T-helper 2 cell treated with Interferon-gamma antibody and Interleukin-4, amounts not matched to agents 100 ng/mL and 5 ng/mL, for 36 hours (primary cell): ENCODE measurements at regions not wholly inside any gene's neighbourhood (a gene's known extent, or its start where the extent isn't known, plus 50 kb on each side); places are given as distances from the start of the nearest gene placed in this dataset.
"Not testable (repeated sequence)": the region's sequence is repeated elsewhere in the genome, so short reads cannot be mapped to it uniquely, and the experiment has no call there.

ENCODE experiments used
- intact Hi-C: fragments of 100-400 bp; cut with micrococcal nuclease; formaldehyde crosslinking; loops from one replicate; pipeline ENCODE4 v1.15.1; 2023

GRCh38 chr6:14216946-14217684, 99.5 kb downstream of the CD83 start:
- intact Hi-C loops, result loop anchor here (2.0 to 10.0 kb wide), 4 partner anchors 60 to 1408 kb away; no protein-coding TSS in a partner anchor

DNA sequence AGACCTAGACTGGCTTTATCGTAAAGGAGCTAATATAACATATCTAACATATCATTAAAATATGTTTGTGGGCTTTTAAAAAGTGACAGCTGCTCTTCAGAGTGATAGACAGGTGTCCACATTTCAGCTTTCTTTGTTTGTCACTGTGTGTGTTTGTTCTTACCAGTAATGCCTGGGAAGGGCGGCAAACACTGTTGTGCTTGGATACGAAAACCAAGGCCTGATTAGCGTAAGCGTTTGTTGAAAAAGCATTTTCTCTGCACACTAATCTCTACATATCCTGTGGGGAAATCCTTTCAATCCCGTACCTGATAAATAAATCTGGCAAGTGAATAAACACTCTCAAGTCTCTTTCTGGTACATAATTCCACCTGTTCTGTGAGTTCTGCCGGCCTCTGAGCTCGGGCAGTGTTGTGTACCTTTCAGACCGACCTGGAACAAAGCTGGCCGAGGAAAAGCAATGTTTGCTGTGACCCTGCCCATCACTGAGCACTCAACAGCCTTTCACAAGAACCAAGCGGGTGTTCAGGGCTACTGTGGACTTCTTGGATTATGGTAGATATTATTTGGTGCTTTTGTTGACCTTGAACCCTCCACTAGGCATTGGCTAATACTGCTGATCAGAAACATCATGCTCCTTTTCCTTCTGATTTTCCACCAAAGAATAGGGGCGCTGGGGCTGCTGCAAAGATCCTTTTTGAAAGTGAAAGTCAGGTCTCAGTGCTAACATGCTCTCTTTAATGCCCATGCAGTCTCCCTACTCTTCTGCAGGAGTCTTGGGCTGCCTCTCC, 100.4 kb downstream of the CD83 start:
- intact Hi-C loops, result loop anchor here (2.0 to 10.0 kb wide), 4 partner anchors 59 to 1407 kb away; no protein-coding TSS in a partner anchor

DNA sequence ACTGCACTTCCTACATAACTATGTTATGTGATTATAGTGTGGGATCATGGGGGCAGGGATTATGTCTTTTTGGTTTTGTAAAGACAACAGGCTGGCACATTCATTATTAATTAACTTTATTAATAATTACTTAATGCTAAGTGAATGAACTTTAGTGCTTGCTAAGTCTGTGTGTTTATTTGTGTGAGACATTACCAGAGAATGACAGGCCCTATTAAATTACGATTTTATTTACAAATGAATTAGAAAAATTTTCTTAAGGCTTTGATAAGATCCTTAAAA, 100.9 kb downstream of the CD83 start:
- intact Hi-C loops, result loop anchor here (10.0 kb wide), 3 partner anchors 416 to 1406 kb away; no protein-coding TSS in a partner anchor

DNA sequence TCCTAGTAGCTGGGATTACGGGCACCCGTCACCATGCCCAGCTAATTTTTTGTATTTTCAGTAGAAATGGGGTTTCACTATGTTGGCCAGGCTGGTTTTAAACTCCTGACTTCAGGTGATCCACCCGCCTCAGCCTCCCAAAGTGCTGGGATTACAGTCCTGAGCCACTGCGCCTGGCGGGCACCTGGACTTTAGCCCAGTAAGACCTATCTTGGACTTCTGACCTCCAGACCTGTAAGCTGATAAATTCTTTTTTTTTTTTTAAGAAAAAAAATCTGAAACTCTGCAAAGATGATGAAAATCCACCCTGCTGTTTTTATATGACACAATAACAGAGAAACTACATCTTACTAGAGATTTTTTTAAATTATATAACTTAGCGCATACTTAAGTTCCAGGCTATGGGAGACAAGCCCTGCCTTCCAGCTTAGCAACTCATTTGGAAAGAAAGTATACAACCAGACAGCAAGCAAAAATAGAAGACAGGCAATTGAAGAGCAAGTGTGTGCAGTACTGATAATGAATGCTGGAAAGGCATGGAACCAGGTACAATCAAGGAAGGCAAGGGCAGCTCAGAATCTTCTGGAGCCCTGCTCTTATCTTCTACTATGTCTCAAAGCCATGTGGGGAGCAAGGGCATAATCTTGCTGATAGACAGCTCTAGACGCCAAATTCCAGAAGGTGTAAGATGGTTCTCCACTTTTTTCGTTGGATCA, 104.2 kb downstream of the CD83 start:
- intact Hi-C loops, result no loop called here

GRCh38 chr6:14222956-14223355, 105.4 kb downstream of the CD83 start:
- intact Hi-C loops, result no loop called here

- intact Hi-C loops, result no loop called here
Measured at GRCh38 chr6:14224359-14225103, 107.0 kb downstream of the CD83 start.

DNA sequence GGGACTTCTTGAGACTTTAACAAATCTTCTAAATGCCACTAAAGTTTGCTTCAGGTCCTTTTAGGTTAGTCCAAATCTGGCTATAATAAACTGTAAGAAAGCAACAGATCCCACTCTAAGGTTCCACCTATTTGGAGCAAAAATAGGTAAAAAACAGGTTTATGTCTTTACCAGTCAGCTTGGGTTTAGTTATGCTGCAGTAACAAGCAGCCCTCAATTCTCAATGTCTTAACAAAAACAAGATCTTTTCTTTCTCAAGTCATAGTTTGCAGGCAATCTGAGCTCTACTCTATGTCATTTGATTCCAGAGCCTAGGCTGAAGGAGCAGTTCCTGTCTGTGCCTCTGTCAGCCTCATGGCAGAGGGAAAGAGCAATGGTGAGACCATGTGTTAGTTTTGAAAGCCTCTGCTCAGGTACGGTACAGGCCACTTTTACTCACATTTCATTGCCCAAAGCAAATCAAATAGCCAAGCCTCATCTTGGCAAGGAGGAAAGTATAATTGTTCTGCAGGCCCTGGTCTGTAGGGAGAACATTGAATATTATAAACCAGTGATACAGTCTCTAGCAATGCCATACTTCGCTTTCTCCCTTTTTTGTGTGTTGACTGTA, 108.6 kb downstream of the CD83 start:
- intact Hi-C loops, result no loop called here

- intact Hi-C loops, result no loop called here
Measured at GRCh38 chr6:14228571-14228970, 111.0 kb downstream of the CD83 start.

DNA sequence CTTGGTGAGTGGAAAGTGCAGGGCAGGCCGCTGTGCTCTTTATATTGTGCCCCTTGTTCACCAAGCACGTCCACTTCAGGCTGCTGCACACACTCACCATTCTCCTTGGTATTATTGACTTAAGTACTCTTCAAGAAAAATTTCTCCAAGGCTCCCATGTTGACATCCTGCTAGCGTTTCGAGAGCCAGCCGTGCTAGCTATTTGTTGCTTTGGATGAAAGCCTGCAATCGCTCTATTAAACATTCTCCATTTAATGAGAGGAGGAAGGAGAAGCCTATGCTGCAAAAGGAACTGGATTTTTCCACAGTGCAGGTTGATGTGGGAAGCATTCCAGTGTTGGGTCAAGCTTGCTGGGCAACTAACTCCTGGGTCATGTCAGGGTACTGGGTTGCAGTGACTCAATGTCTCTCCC, 113.5 kb downstream of the CD83 start:
- intact Hi-C loops, result no loop called here

DNA sequence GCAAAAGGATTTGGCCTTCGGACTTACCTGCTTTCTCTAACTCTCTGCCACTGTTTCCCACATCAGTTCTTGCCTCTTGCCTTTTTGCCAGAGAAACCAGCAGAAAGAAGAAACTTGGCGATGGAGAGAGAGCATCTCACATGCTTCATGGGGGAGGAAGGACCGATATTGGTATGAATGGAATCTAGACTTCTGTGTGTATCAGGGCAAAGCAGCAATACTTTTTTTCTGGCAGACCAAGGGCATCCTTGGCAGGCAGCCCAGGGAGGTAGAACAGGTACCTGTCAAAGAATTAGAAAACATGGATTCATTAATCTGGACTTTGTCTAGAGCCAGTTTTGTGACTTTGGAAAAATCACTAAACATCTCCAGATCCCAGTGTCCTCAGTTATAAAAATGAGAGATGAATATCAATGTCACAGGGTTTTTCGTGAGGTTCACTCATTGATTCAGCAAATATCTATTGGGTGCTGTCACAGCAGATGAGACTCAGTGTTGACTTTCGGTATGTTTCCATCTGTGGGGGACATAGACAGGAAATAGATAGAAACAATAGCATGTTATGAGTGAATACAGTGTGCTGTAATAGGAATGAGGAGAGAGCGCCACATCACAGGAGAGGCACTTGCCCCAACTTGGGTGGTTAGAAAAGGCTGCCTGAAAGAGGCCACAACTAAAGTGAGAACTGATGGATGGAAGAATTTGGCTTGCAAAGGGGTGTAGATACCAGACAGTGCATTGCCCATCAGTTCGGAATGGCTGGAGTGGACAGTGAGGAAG, 114.1 kb downstream of the CD83 start:
- intact Hi-C loops, result no loop called here

DNA sequence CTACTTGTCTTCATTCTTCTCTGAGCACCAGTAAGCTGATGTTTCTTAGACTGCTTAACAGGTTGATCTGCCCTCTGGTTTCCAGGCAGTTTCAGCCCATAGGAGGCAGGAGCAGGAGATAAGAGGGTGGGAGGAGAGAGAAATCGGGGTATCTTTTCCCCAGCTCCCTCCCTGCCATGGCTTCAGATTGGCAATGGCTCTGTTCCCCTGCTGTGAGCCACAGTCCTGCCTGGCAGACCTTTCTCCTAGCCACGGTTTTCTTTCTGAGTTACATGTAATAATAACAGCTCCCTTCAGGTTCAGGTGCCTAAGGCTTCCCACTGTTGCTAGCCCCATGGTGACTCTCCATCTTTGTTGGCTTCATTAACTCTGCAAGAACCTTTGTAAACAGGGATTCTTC, 115.3 kb downstream of the CD83 start:
- intact Hi-C loops, result no loop called here

GRCh38 chr6:14235653-14236356, 118.2 kb downstream of the CD83 start:
- intact Hi-C loops, result no loop called here

GRCh38 chr6:14239097-14239496, 121.5 kb downstream of the CD83 start:
- intact Hi-C loops, result no loop called here

DNA sequence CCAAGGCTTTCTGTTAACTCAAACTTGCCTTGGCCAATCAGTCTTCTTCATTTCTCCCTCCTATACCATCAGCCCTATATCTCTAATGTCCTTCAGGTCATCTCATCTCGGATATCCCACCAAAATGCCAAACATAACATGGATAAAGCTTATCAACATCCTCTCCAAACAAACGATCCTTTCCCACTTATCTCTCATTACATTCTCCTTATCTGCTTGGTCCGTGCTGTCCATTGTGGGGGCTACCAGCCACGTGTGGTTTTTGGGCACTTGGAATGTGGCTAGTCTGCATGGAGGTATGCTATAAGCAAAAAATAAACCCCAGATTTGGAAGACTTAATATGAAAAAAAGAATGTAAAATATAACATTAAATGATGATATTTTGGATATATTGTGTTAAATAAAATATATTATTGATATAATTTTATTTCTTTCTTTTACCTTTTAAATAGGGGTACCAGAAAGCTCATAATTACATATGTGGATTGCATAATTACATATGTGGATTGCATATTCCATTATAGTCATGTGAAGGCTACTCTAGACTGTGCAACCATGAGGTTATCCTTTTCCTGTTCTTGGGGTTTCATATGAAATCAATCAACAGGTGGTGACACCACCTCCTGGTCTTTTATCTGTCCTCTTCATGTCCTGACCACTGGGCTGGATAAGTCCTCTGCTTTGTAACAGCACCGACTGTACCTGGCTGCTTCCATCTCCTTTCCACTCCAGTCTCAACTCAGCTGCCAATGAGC, 123.0 kb downstream of the CD83 start:
- intact Hi-C loops, result no loop called here

GRCh38 chr6:14241255-14242070, 123.9 kb downstream of the CD83 start:
- intact Hi-C loops, result no loop called here

DNA sequence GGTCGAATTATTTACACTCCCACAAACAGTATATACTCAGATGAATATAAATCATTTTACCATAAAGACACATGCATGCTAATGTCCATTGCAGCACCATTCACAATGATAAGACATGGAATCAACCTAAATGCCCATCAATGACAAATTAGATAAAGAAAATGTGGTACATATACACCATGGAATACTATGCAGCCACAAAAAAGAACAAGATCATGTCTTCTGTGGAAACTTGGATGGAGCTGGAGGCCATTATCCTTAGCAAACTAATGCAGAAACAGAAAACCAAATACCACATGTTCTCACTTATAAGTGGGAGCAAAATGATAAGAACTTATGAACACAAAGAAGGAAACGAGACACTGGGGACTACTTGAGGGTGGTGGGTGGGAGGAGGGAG, 125.3 kb downstream of the CD83 start:
- intact Hi-C loops, result not testable (repeated sequence)

DNA sequence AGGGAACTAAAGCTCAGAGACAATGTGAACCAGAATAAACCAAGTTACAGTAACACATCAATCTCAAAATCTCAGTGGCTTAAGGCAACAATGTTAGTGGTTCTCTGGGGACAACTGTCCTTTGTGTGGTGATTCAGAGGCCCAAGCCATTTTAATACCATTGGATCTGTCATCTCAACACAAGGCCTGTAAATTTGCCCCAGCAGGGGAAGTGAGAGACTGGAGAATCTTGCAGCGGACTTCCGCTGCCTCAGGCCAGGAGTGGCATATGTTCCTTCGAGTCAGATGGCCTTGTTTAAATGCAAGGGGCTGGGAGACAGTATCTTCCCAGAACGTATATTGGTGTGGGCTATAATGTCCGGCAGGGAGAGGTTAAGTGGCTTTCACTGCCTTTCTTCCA, 126.0 kb downstream of the CD83 start:
- intact Hi-C loops, result no loop called here

GRCh38 chr6:14246876-14247275, 129.3 kb downstream of the CD83 start:
- intact Hi-C loops, result no loop called here
